Mucosa of rectum (tissue), 2 donors: ENCODE measurements at regions not wholly inside any gene's neighbourhood (a gene's known extent, or its start where the extent isn't known, plus 50 kb on each side); places are given as distances from the start of the nearest gene placed in this dataset.

Source experiments
- H3K27ac ChIP-seq, 2 donors: one replicate each; pipeline ENCODE4 v1.7.0; 2013; ENCODE audit warnings: inconsistent platforms in 2 of 2, low read depth in 2 of 2, low read length in 2 of 2
- H3K27me3 ChIP-seq, 2 donors: one replicate each; pipeline ENCODE4 v1.7.0; 2013; ENCODE audit warnings: low read length in 2 of 2; ENCODE audit not compliant: control insufficient read depth in 2 of 2, insufficient read depth in 2 of 2
- H3K36me3 ChIP-seq, 2 donors: one replicate each; pipeline ENCODE4 v1.7.0; 2013; ENCODE audit warnings: low read length in 2 of 2; ENCODE audit not compliant: control insufficient read depth in 2 of 2, insufficient read depth in 2 of 2
- H3K4me1 ChIP-seq, 2 donors: one replicate each; pipeline ENCODE4 v1.7.0; 2013; ENCODE audit warnings: low read length in 2 of 2, mild to moderate bottlenecking in 1 of 2; ENCODE audit not compliant: control insufficient read depth in 2 of 2, insufficient read depth in 2 of 2
- H3K4me3 ChIP-seq, 2 donors: one replicate each; pipeline ENCODE4 v1.7.0; 2013; ENCODE audit warnings: low read length in 2 of 2
- H3K9ac ChIP-seq, 2 donors: one replicate each; pipeline ENCODE4 v1.7.0; 2013; ENCODE audit warnings: low read length in 2 of 2, low read depth in 1 of 2, mild to moderate bottlenecking in 1 of 2
- H3K9me3 ChIP-seq, 2 donors: one replicate each; pipeline ENCODE4 v1.7.0; 2013; ENCODE audit warnings: low read length in 2 of 2; ENCODE audit not compliant: control insufficient read depth in 2 of 2
- donor health status: healthy.
- donor health status: Normal muscosa, but diverticular disease.

DNA sequence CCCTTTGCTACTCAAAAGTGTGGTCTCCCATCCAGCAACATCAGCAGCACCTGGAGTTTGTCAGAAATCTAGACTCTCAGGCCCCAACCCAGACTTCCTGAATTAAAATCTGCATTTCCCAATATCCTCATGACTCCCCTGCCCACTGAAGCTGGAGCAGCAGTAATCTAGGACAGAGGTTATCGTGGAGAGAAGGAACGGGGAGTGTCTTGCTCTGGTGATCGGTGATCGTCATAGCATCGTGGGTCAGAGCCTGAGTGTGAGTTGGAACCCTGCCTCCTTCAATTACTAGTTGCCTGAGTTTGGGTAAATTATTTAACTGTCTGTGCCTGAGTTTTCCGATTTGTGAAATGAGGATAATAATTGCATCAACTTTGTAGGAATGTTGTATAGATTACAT, 217.3 kb upstream of the ATP5MC3 start:
- Histone ChIP-seq H3K27me3 (peaks cover 0 to 7% of the 10 kb centered on the region in 2 donors), H3K36me3 (no peaks in the 10 kb centered on the region), H3K4me3 (no peak overlapping the region), H3K9ac (no peak overlapping the region), H3K27ac (no peak overlapping the region), H3K4me1 (no peaks in the 10 kb centered on the region), H3K9me3 (no peaks in the 10 kb centered on the region)

DNA sequence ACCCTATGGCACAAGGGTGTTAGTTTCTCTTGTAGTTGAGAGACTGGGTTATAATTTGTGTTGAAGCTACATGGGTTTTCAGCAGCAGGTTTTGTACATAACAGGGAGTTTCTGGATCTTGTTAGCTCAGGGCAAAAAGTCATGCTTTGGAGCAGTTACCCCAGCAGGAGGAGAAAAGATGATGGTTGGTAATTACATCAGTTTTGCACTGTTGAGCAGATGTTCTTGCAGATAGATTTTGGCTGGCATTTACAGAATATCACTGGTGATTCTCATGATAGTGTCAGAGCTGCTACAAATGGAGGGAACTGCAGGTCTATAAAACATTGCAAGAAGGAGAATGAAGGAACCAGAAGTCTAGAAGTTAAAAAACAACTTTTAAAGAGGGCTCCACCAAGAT, 215.2 kb upstream of the ATP5MC3 start:
- no peaks in the 10 kb centered on the region for H3K36me3 ChIP-seq
- H3K9ac ChIP-seq: no peak overlapping the region
- no peaks in the 10 kb centered on the region for H3K4me1 ChIP-seq
- no peak overlapping the region for H3K27ac ChIP-seq
- H3K4me3 ChIP-seq: no peak overlapping the region
- H3K27me3 ChIP-seq: peaks cover 0 to 7% of the 10 kb centered on the region in 2 donors
- H3K9me3 ChIP-seq: no peaks in the 10 kb centered on the region

DNA sequence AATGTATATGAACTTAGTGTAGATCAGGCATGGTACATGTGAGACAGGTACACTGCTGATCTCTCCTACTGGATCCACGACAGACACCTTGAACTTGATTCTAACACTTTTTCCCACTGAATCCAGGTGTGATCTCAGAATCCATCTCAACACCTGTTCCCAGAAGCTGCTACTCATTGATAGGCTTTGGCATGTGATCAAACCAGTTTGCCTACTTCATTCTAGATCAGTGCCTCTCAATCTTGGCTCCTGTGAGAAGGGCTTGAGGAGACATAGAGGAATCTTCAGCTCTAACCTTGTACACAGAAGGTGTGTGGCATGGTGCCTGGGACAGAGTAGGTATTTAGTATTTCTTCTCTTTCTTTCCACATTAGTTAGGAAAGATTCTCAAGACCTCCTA, 212.3 kb upstream of the ATP5MC3 start:
- no peaks in the 10 kb centered on the region for H3K4me1 ChIP-seq
- H3K9me3 ChIP-seq: no peaks in the 10 kb centered on the region
- H3K4me3 ChIP-seq: no peak overlapping the region
- H3K36me3 ChIP-seq: no peaks in the 10 kb centered on the region
- no peak overlapping the region for H3K9ac ChIP-seq
- H3K27ac ChIP-seq: no peak overlapping the region
- peaks cover 0 to 5% of the 10 kb centered on the region in 2 donors for H3K27me3 ChIP-seq

DNA sequence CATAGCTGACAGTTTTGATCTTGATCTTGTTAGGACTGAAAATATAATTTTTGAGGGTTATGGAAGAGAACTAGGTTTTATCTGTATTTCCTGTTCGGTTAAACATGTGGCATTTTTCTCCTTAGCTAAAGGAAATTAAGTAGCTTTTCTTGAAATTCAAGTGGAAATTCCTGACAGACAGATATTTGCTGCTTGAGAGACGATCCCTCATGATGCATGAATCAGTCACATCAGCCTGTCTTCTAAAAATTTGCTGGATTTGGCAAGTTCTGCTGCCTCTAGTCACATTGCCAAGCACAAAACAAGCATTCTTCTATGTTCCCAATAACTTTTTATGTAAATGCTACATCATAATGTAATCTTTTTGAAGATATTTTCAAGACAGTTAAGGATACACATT, 201.8 kb upstream of the ATP5MC3 start:
- peaks cover 0 to 2% of the 10 kb centered on the region in 2 donors for H3K9me3 ChIP-seq

DNA sequence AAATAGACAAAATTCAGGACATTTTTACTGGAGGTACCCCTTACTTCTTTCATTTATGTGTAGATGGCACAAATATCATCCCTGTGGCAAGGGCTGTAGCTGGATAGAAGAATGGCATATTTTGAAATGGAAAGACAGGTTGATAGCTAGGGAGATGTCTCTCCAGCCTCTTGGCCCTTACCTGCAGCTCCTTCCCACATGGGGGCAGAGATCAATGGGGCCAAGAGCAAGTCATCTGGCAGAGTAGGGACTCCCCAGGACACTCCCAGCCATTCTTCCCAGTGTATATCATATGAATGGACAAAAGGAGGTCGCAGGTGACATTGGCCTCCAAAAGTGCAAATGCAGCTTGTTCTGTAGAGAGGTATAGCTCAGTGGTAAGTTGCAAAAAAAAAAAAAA, 192.2 kb upstream of the ATP5MC3 start:
- Histone ChIP-seq H3K9ac (no peak overlapping the region), H3K9me3 (no peaks in the 10 kb centered on the region), H3K4me3 (no peak overlapping the region), H3K4me1 (no peaks in the 10 kb centered on the region), H3K36me3 (no peaks in the 10 kb centered on the region), H3K27me3 (peaks cover 3% of the 10 kb centered on the region in 2 donors), H3K27ac (no peak overlapping the region)

More for the DNA sequence above, 201.8 kb upstream of the ATP5MC3 start:
- H3K4me1 ChIP-seq: no peaks in the 10 kb centered on the region
- no peak overlapping the region for H3K9ac ChIP-seq
- H3K27ac ChIP-seq: no peak overlapping the region
- H3K27me3 ChIP-seq: no peaks in the 10 kb centered on the region
- no peak overlapping the region for H3K4me3 ChIP-seq
- no peaks in the 10 kb centered on the region for H3K36me3 ChIP-seq

DNA sequence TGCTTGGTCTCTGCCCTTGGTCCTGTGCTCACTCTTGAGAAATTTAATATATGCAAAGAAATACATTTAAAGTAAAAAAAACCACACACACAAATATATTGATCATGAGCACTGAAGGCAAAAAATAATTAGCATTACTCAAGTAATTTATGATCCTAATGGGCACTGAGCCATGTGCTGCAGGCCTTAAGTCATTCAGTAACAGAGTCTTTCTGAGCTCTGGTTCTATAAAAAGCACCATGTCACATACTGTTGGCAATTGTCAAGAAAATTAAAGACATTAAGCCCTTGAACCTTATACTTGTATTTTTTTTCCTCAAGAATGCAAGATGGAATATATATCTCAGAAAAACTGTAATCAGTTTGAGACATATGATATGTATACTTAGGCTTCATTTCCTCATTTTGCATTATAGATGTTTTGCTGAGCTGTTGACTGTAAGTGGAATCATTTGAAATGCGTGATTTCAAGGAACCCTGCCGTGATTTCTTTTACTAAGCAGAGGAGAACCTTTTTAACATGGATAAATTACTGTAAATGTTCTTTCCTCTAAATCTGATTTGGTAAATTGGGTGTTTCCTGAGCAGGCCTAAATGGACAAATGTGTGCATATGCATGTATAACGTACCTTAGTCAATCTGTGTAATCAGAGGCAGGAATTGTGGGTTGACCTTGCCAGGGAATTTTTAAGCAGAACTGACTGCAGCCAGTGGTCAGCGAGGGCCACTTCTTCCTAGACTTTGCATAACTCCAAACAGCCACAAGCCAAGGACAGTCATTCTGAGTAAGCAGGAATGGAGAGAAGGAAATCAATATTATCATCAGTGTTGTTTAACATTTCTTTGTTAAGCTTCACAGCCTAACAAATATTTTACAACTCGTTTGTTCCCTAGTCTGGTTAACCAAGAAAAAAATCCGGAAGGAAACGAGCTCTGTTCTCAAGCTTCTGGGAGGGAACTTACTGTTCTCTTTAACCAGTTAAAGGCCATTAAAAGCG, 191.5 kb upstream of the ATP5MC3 start:
- Histone ChIP-seq H3K9ac (no peak overlapping the region), H3K9me3 (no peaks in the 10 kb centered on the region), H3K27ac (no peak overlapping the region), H3K27me3 (peaks cover 3% of the 10 kb centered on the region in 2 donors), H3K36me3 (no peaks in the 10 kb centered on the region), H3K4me1 (no peaks in the 10 kb centered on the region), H3K4me3 (no peak overlapping the region)

DNA sequence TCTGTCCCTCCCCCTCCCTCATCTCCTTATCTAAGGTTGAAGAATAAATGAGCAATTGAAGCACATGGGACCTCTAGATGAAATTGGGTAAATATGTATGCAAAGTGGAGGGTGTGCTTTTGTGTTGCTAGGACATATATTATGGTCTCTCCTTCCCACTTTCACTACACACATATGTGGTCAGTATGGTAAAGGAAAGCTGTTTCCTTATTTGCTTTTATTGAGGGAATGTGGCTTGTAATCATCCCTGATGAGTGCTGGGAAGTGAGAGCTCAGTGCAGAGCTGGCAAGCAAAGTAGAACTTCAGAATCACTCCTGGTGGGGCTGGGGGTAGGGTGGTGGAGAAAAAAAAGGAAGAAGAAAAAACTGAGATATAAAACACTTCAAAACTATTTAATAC, 189.9 kb upstream of the ATP5MC3 start:
- no peaks in the 10 kb centered on the region for H3K36me3 ChIP-seq
- H3K4me1 ChIP-seq: no peaks in the 10 kb centered on the region
- no peak overlapping the region for H3K27ac ChIP-seq
- H3K27me3 ChIP-seq: peaks cover 3 to 5% of the 10 kb centered on the region in 2 donors
- no peak overlapping the region for H3K9ac ChIP-seq
- H3K4me3 ChIP-seq: no peak overlapping the region
- no peaks in the 10 kb centered on the region for H3K9me3 ChIP-seq

DNA sequence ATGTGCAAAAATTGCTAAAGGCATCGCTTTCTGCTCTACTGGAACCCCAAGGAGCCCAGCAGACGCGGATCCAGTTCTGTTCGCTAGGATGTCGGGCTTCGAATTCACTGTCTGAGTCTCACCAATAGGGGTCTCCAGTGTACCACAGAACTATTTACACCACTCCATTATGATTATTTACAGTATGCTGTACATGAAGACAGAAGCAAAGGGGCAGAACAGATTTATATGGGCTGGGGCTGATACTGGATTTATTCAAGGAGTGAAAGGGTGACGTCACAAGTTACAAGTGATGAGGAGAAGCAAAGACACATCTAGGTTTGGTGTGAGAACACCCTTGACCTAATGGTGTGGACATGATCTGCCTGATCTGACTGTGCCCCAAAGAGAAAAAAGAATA, 185.3 kb upstream of the ATP5MC3 start:
- H3K27me3 ChIP-seq: peaks cover 3 to 11% of the 10 kb centered on the region in 2 donors
- no peaks in the 10 kb centered on the region for H3K36me3 ChIP-seq
- no peak overlapping the region for H3K9ac ChIP-seq
- H3K4me3 ChIP-seq: no peak overlapping the region
- no peak overlapping the region for H3K27ac ChIP-seq
- H3K9me3 ChIP-seq: no peaks in the 10 kb centered on the region
- no peaks in the 10 kb centered on the region for H3K4me1 ChIP-seq

DNA sequence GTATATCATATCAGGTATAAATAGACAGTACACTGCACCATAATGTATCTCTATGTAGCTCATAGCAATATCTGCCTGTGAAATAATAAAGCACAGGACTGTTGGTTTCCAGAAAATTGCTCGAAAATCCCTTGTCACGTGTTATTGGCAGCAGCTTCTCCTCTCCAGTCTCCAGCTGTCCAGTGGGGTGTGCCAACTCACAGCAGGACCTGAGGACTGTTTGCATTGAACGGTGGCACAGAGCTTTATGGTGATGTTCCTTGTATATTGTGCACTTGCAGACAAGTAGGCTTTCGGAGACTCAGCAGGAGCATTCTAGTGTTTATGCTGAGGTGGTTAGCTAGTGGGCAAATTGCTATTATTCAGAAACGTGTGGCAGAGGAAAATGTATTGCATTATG, 182.2 kb upstream of the ATP5MC3 start:
- Histone ChIP-seq H3K4me3 (no peak overlapping the region), H3K4me1 (no peaks in the 10 kb centered on the region), H3K9ac (no peak overlapping the region), H3K9me3 (no peaks in the 10 kb centered on the region), H3K36me3 (no peaks in the 10 kb centered on the region), H3K27ac (no peak overlapping the region), H3K27me3 (peaks cover 0 to 8% of the 10 kb centered on the region in 2 donors)

DNA sequence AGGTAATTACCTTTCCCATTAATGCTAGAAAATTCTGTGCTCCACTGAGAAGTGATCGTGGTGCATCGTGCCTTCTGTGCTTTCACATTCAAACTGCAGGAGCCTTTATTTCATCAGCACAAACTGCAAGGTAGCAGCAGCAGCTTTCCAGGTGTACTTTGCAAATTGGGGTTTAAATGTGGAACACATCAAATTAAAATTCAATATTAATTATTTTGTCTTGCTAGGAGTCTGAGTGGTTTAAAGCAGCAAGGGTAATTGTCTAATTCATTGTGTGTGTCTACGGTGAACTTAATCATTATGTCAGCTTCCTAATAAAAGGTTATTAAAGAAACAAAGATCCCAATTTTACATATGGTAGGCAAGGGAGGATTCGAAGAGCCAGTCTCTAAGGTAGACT, 180.8 kb upstream of the ATP5MC3 start:
- Histone ChIP-seq H3K9me3 (no peaks in the 10 kb centered on the region), H3K4me1 (no peaks in the 10 kb centered on the region), H3K9ac (no peak overlapping the region), H3K4me3 (no peak overlapping the region), H3K27ac (no peak overlapping the region), H3K36me3 (no peaks in the 10 kb centered on the region), H3K27me3 (peaks cover 0 to 8% of the 10 kb centered on the region in 2 donors)
